GM12872 (cell line): ENCODE measurements at regions not wholly inside any gene's neighbourhood (a gene's known extent, or its start where the extent isn't known, plus 50 kb on each side); places are given as distances from the start of the nearest gene placed in this dataset.
A peak's percentile ranks its signal among the peaks of the same experiment; 100 is the strongest.

ENCODE experiments used
- CTCF ChIP-seq: IDR thresholded peaks from 3 replicates; pipeline ENCODE4 v1.5.1; 2011; ENCODE audit warnings: low read depth, mild to moderate bottlenecking, low read length, moderate library complexity; ENCODE audit not compliant: insufficient read depth

- no peak for TF ChIP-seq CTCF
Measured at GRCh38 chr2:228339525-228339924, 158.0 kb upstream of the SPHKAP start.

GRCh38 chr2:228334180-228334579 is 152.7 kb upstream of the SPHKAP start:
- no peak for TF ChIP-seq CTCF

- no peak for TF ChIP-seq CTCF
Measured at GRCh38 chr2:228329282-228329681, 147.8 kb upstream of the SPHKAP start.

- TF ChIP-seq CTCF: no peak
Measured at GRCh38 chr2:228321015-228321414, 139.5 kb upstream of the SPHKAP start.

- TF ChIP-seq CTCF: peak; percentile 53
Measured at GRCh38 chr2:228318218-228318617, 136.7 kb upstream of the SPHKAP start.

- TF ChIP-seq CTCF: no peak
Measured at GRCh38 chr2:228312172-228312571, 130.7 kb upstream of the SPHKAP start.

GRCh38 chr2:228303960-228304359 is 122.5 kb upstream of the SPHKAP start:
- no peak for TF ChIP-seq CTCF
